ENCODE measurements at regions not wholly inside any gene's neighbourhood (a gene's known extent, or its start where the extent isn't known, plus 50 kb on each side); places are given as distances from the start of the nearest gene placed in this dataset.

DNA sequence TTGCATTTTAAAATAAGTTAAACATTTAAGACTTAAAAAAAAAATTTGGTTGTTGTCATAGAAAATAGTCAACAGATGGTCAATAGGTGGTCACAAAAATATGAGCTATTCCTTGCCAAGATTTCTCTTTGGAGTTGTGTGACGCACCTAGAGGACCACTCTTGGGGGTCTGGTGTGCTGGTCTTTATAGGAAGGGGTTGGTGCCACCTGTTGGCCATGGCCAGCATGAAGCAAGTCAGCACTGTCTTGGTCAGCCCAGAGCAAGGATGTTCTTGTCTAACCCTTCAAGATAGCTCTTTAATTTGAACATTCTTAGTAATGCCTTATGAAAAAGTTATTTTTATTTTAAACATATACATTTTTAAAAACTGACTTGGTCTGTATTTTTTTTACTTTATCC is 267.9 kb upstream of the CNTNAP2 start:
- H3K27me3 ChIP-seq = no peaks in the 10 kb centered on the region
- 33 to 46% methylated on average over 1 of the region's 1 CpG for WGBS, 2 donors

DNA sequence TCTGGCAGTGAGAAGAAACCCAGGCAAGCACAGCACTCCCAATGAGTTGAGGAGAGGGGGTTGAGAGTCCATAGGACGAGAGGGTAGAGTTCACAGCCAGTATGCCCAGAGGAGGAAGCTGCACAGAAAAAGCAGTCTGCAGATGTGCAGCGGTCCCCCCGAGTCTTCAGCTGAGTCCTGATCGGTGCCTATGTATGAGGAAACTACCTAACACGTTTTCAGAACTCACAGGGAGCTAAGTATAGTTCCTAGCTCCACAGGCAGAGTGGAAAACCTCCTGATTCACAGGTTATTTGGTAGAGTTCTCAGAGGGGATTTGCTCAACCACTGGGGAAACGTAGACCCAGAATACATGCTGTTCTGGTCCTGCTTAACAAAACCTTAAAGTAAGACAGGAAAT is 271.3 kb upstream of the CNTNAP2 start:
- Histone ChIP-seq H3K9me3 (peaks cover 0 to 16% (median 0%) of the 10 kb centered on the region in 3 donors), H3K27me3 (no peaks in the 10 kb centered on the region), H3K4me1 (no peaks in the 10 kb centered on the region), H3K4me3 (no peak overlapping the region), H3K36me3 (no peaks in the 10 kb centered on the region), H3K27ac (no peak overlapping the region)
- intact Hi-C loops (cut with DNase I) = no loop called here
- DNase-seq = no peak
- WGBS, 2 donors = 48 to 59% methylated on average over 6 of the region's 6 CpGs
- no peak for TF ChIP-seq POLR2A (IDR thresholded peaks at IDR 0.05)
- TF ChIP-seq, protein P1, sequence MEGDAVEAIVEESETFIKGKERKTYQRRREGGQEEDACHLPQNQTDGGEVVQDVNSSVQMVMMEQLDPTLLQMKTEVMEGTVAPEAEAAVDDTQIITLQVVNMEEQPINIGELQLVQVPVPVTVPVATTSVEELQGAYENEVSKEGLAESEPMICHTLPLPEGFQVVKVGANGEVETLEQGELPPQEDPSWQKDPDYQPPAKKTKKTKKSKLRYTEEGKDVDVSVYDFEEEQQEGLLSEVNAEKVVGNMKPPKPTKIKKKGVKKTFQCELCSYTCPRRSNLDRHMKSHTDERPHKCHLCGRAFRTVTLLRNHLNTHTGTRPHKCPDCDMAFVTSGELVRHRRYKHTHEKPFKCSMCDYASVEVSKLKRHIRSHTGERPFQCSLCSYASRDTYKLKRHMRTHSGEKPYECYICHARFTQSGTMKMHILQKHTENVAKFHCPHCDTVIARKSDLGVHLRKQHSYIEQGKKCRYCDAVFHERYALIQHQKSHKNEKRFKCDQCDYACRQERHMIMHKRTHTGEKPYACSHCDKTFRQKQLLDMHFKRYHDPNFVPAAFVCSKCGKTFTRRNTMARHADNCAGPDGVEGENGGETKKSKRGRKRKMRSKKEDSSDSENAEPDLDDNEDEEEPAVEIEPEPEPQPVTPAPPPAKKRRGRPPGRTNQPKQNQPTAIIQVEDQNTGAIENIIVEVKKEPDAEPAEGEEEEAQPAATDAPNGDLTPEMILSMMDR (IDR thresholded peaks at IDR 0.05) = no peak

More for the DNA sequence above, 267.9 kb upstream of the CNTNAP2 start:
- intact Hi-C loops (cut with DNase I) = no loop called here
- Histone ChIP-seq H3K4me1 (no peaks in the 10 kb centered on the region), H3K36me3 (no peaks in the 10 kb centered on the region), H3K9me3 (peaks cover 0 to 8% (median 0%) of the 10 kb centered on the region in 3 donors), H3K4me3 (no peak overlapping the region), H3K27ac (no peak overlapping the region)
- DNase-seq = no peak
- TF ChIP-seq, protein P1 (IDR thresholded peaks at IDR 0.05) = no peak
- TF ChIP-seq POLR2A (IDR thresholded peaks at IDR 0.05) = no peak

DNA sequence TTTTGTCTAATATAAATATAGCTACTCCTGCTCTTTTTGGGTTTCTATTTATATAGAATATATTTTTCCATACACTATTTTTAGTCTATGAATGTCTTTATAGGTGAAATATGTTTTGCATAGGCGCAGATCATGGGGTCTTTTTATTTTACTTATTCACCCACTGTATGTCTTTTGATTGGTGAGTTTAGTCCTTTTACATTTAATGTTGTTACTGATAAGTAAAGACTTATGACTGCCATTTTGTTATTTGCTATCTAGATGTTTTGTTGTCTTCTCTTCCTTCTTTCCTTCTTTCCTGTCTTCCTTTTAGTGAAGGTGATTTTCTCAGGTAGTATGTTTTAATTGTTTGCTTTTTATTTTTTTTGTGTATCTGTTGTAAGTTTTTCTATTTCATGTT is 276.8 kb upstream of the CNTNAP2 start:
- H3K9me3 ChIP-seq = peaks cover 0 to 11% (median 0%) of the 10 kb centered on the region in 3 donors
- no peaks in the 10 kb centered on the region for H3K4me1 ChIP-seq
- no peaks in the 10 kb centered on the region for H3K27me3 ChIP-seq
- H3K4me3 ChIP-seq = no peak overlapping the region
- WGBS, 2 donors = 72 to 82% methylated on average over 1 of the region's 1 CpG
- no peak for TF ChIP-seq POLR2A (IDR thresholded peaks at IDR 0.05)
- TF ChIP-seq, protein P1 (IDR thresholded peaks at IDR 0.05) = no peak
- H3K27ac ChIP-seq = no peak overlapping the region
- intact Hi-C loops (cut with DNase I) = no loop called here
- H3K36me3 ChIP-seq = no peaks in the 10 kb centered on the region
- DNase-seq = no peak

DNA sequence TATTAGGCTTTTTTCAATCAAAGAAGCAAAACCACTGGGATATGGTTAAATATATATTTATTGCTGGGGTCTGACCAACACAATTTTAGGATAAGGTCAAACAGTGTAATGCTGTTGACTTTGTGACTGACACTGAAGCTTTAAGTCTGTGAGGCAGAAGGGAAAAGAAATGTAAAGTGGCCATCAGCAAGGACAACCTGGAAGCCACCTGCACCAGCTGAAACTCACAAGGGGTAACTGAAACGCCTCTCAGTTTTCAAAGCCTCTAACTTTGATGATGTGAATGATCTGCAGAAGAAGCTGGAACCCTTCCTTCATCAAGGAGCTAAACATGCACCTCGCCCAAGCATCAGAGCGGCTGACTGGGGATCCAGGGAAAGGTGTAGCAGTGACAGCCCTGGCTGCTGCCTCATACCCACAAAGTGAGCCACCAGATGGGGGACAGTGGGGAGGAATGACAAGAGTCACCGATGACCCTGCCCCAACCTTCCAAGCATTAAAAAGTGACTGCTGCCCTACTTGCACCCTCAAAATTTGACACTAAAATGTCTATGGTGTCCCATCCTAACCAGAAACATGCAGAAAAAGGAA is 284.9 kb upstream of the CNTNAP2 start:
- no peak for TF ChIP-seq POLR2A (IDR thresholded peaks at IDR 0.05)
- TF ChIP-seq, protein P1 (IDR thresholded peaks at IDR 0.05) = no peak
- 66 to 69% methylated on average over 4 of the region's 4 CpGs for WGBS, 2 donors
- intact Hi-C loops (cut with DNase I) = no loop called here

DNA sequence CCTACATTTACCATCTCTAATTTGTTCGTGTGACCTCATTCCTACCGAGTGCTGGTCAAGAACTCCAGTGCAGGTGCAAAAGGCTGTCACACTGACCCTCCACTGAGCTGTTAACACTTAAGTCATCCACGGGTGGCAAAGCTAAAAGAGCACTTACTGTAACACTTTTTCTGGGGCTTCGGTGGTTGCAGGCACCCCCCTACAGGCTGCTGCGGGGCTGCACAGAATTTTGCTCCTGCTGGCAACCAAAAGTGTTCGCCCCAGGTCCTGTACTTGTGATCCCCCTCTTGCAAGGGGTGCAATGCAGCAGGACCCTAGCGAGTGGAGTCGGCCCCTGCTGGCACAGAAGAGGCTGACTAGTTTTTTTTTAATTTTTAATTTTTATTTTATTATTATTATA is 298.9 kb upstream of the CNTNAP2 start:
- intact Hi-C loops (cut with DNase I) = no loop called here
- TF ChIP-seq, protein P1 (IDR thresholded peaks at IDR 0.05) = no peak
- no peak for TF ChIP-seq POLR2A (IDR thresholded peaks at IDR 0.05)
- no peak overlapping the region for H3K27ac ChIP-seq
- peaks cover 0 to 7% (median 0%) of the 10 kb centered on the region in 3 donors for H3K9me3 ChIP-seq
- no peaks in the 10 kb centered on the region for H3K4me1 ChIP-seq
- DNase-seq = no peak
- H3K27me3 ChIP-seq = no peaks in the 10 kb centered on the region
- H3K36me3 ChIP-seq = no peaks in the 10 kb centered on the region
- WGBS, 2 donors = 82 to 90% methylated on average over 7 to 8 of the region's 8 CpGs
- no peak overlapping the region for H3K4me3 ChIP-seq

More for the DNA sequence above, 284.9 kb upstream of the CNTNAP2 start:
- DNase-seq = no peak
- no peaks in the 10 kb centered on the region for H3K36me3 ChIP-seq
- no peak overlapping the region for H3K27ac ChIP-seq
- no peak overlapping the region for H3K4me3 ChIP-seq
- H3K4me1 ChIP-seq = no peaks in the 10 kb centered on the region
- no peaks in the 10 kb centered on the region for H3K27me3 ChIP-seq
- H3K9me3 ChIP-seq = no peaks in the 10 kb centered on the region

All from esophagus squamous epithelium (tissue), 5 donors.